C4-2B (cell line): ENCODE measurements at regions not wholly inside any gene's neighbourhood (a gene's known extent, or its start where the extent isn't known, plus 50 kb on each side); places are given as distances from the start of the nearest gene placed in this dataset.

ENCODE experiments used
- CTCF ChIP-seq: fragments of 450-650 bp; conservative IDR thresholded peaks from 2 replicates; pipeline ENCODE4 v1.5.1; 2017; ENCODE audit warnings: mild to moderate bottlenecking
- ZFX ChIP-seq: fragments of 450-650 bp; IDR thresholded peaks from 2 replicates; pipeline ENCODE4 v1.6.1; 2017

- TF ChIP-seq CTCF = no peak
- no peak for TF ChIP-seq ZFX
These were observed 273.6 kb downstream of the ADGB start for GRCh38 chr6:146872426-146872785.
